ENCODE measurements at regions not wholly inside any gene's neighbourhood (a gene's known extent, or its start where the extent isn't known, plus 50 kb on each side); places are given as distances from the start of the nearest gene placed in this dataset.
A peak's percentile ranks its signal among the peaks of the same experiment; 100 is the strongest.

DNA sequence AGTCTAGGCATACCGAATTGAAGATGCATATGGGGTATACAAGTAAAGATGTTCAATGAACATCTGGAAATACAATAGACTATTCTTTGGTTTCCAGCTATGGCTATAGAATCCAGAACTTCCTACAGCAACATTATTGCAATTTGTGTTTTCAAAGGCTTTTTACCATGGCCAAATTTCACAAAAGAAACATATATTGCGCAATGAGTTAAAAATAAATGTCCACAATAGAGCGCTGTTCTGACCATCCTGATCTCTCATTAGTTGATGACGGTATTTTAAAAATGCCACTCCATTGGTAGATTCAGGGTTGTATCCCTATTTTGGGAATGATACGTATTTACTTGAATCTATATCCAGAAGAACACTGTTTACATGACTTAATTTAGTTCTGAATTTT lies 139.2 kb downstream of the LINC00632 start:
- DNase-seq: no peak

DNA sequence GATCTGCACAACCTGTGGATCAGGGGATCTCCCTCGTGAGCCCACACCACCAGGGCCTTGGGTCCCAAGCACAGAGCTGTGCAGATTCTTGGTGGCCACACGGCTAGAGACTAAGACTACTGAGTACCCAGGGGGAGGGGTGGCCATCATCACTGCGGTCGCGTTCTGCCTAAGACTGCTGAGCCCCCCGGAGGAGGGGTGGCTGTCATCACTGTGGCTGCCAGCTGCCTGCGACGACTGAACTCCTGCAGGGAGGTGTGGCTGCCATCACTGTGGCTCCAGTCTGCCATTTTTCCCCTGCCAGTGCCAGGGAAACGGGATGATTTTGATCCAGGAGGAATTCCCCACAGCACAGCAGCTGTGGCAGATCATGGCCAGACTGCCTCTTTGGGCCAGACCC lies 141.7 kb upstream of the SPANXB1 start:
- no peak for DNase-seq

DNA sequence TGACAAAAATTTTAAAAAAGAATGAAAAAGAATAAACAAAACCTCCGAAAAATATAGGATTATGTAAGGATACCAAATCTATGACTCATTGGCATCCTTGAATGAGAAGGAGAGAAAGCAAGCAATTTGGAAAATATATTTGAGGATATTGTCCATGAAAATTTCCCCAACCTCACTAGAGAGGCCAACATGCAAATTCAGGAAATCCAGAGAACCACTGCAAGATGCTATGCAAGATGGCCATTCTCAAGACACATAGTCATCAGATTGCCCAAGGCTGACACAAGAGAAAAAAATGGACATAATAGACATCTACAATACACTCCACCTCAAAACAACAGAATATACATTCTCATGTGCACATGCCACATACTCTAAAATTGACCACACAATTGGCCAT lies 135.9 kb upstream of the SPANXB1 start:
- no peak for DNase-seq

DNA sequence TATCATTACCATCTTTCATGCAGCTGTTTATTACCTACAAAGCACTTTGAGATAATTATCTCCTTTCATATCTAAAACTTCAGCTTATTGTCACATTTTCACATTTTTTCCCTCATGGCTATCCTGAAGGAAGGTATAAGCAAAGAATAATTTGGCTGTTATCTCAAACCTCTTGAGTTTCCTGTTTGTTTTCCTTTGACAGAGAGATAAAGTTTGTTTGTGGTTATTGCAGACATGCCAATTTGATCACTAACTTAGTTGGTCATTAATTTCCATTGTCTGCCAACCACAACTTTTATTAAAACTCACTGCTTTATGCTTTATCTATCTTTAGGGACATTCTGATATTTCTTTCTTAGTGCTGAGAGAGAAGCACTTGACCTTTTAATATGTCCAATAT lies 89.8 kb upstream of the SPANXB1 start:
- no peak for DNase-seq

DNA sequence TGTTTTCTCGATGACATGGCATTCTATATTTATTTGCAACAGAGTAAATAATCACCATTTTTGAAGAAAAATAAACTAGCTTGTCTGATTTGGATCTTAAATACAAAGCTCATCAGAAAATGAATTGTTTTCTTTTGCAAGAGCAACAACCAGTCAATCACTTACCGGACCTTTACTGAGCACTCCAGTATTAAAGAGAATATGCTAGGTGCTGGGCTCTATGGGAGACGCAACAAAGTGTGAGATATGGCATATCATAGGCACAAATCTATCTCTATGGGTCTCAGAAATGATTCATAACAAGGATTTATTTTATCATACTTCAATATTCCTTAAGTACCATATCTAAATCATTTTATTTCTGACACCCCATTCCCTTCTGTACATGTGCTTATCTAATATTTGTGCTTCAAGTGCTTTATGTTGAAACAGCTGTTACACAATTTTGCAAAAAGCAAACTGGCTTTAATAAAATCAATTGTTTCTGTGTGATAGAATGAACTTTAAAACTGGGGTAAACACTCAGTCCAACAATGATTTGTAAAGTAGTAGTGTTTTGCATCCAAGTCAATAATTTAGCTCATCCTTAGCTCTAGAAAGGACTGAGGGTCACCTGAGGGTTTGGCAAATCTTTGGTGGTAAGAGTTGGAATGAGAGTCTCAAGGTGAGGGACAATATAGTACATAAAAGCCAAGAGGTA lies 88.4 kb upstream of the SPANXB1 start:
- no peak for DNase-seq

DNA sequence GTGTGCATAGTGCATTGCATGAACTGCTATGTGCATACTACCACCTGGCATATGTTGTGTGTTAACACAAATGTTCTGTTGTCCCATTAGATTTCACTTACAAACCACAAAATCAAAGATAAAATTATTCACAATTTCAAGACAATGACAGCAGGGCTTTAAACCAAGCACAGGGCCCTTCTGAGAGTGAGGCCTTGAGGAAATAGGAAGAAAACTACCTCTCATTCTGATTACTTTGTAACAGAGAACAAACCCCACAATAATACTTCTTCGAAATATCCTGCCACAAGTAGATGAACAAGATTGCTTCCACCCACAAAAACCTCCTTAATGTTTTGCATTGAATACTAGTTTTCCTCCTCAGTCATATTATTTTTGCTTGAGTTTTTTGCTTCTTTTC lies 85.5 kb upstream of the SPANXB1 start:
- no peak for DNase-seq

DNA sequence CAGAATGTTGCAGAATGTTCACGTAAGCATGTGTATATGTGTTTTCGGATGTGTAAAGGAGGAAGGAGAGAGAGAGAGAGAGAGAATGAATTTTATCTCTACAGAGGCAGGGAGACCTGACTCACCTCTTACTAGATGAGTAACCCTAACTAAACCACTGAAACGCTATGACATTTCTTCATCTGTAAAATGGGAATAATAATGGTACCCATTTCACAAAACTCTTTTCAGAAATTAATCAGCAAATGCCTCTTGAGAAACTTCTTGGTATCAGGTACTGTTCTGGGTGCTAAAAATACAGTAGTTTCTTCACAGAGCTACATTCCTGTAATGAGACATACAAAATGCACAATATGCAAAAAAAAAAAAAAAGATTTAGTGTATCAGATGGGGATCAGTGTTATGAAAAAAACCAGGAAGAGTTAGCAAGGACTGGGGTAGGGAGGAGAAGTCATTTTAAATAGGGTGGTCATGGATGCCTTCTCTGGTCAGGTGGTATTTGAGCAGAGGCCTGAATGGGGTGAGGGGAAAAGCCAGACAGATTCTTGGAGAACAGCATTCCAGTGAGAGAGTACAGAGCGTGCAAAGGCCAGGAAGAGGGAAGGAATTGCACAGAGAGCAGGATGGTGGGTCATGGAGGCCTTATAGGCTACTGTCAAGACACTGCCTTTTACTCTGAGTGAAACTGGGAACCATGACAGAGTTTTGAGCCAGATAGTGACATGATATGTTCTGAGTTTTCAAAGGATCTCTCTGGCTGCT lies 84.9 kb upstream of the SPANXB1 start:
- DNase-seq: no peak

DNA sequence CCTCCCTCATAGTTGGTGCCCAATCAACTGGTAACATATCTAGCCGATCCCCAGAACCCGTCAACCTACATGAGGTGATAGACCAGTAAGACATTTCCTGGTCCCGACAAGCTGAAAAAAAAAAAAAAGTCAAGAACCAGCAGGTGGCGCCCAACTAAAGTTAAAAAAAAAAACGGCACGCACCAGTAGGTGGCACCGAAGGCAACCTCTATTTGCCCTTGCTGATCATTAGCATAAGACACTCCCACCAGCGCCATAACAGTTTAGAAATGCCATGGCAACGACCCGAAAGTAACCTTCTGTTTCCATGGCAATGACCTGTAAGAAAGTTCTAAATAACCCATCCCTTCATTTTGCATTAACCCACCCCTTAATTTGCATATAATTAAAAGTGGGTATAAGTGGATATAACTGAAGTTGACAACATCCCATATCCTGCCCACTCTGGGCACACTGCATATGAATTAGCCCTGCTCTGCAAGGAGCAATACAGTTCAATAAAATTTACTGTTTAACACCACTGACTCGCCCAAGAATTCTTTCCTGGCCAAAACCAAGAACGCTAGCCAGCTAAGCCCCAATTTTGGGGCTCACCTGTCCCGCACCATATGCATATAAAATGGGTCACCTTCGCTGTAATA lies 83.9 kb upstream of the SPANXB1 start:
- DNase-seq: peak; percentile 62 to 70

DNA sequence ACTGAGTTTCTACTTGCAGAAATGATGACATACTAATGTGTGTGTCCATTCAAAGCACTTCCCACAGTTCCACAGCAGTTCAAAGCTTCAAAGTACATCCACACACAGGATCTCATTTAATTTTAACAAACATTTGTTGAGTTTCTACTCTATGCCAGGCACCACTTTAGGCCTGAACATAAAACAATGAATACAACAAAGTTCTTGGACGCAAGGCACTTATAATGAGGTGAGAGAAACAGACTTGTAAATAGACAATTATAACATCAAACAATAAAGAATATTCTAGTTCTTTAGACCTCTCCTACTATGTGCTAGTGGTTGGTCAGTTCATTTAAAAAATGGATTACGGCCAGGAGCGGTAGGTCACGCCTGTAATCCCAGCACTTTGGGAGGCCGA lies 82.0 kb upstream of the SPANXB1 start:
- DNase-seq: no peak

DNA sequence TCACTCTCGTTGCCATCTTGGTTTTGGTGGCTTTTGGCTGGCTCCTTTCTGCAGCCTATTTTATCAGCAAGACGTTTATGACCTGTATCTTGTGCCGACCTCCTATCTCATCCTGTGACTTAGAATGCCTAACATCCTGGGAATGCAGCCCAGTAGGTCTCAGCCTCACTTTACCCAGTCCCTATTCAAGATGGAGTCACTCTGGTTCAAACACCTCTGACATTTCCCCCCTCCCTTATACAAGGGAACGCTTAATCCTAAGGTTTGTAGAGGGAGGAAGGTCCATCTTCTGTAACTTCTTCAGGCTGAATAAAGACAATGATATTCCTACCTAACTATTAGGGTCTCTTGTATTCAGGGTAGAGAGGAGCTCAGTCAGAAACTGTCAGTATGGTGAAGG lies 79.3 kb upstream of the SPANXB1 start:
- DNase-seq: no peak

DNA sequence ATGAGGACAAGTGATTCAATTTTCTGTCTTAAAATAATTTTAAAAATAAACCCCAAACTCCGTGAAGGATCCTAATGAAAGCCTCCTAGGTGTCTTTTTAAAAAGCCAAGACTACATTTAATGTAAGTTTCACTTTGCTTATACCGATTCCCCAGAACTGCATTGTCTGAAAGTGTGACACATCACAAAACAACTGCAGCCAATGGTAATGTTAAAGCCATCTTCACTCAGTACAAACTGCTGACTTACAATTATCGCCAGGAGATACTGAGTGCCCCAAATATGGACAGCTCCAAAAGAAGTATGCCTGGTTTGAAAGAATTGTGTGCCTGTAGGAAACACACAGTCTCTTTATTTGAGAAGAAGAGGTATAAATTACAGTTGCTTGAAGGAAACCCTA lies 73.7 kb upstream of the SPANXB1 start:
- no peak for DNase-seq

DNA sequence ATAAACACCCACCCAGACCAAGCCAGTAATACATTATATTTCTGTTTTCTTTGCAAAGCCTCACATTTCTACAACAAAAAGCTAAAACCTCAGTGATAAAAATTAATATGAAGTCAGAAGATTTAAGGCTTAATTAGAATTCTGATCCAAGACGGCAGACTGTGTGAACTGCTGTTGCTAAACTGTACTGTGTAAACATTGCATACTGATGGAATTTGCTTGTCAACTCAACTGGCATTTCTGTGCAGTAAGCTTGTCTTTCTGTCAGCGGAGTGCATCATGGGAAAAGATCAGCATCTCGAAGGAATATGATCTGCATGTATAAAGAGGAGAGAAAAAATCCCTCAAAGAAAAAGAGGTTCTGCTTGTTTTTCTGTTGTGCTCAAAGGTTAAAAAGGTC lies 69.4 kb upstream of the SPANXB1 start:
- DNase-seq: no peak

DNA sequence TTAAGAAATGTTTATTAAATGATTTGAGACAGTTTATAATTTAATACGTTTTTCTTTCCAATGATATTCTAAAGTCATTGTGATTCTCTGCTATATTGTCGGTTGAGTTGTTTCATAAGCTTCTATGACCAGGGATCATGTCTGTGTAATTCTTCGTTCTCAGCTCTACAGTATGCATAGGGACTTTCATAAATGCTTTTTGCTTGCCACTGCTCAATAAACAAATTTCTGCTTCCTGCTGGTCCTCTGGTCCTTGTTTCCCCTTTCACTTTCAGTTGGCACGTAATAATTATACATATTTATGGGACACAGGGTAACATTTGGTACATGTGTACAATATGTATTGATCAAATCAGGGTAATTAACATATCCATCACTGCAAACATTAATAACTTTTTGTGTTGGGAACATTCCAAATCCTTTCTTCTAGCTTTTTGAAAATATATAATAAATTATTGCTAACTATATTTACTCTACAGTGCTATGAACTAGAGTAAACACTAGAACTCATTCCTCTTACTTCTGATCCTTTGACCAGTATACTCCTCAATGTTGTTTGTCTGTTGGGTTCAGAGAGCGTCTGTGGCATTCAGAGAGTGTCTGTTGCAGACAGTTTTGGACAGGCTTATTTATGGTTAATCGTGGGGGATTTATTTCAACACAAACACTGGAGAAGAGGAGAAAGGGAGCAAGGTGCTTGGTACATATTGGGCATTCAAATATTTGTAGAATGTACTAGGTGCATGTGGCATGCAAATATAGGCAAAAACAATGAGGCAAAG lies 68.3 kb upstream of the SPANXB1 start:
- no peak for DNase-seq

DNA sequence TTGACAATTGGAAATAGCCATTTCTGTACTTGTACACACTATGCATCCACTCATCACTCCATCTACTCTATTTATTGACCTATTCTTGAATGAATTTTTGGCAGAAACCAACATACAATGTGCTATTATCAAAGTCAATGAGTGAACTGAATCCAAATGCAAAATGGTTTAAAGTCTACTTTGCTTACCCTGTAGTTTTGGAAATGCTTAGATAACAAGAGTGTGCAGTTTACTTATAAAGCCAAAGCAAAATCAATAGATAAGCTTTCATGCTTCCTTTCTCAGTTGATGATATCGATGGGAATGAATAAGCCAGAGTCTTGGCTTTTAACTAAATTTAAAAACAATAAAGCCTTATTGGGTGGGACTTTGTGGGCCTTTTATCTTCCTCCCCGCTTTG lies 58.9 kb upstream of the SPANXB1 start:
- no peak for DNase-seq

DNA sequence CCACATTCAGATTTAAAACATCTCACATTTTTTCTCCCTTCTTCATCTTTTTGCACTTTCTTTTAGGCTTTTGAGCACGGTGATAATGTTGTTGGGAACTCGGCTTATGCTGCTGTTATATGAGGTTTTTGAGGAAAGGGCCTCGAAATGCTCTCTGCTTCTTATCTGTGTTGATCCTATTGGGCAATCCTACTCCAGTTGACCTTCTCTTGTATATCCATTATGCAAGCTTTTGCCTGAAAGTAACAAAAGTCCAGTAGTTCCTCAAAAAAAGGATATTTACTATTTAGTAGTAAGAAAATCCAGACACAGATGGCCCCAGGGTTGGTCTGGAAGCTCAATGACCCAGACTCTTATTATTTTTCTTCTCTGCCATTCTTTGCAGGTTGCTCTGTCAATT lies 57.7 kb upstream of the SPANXB1 start:
- DNase-seq: no peak

DNA sequence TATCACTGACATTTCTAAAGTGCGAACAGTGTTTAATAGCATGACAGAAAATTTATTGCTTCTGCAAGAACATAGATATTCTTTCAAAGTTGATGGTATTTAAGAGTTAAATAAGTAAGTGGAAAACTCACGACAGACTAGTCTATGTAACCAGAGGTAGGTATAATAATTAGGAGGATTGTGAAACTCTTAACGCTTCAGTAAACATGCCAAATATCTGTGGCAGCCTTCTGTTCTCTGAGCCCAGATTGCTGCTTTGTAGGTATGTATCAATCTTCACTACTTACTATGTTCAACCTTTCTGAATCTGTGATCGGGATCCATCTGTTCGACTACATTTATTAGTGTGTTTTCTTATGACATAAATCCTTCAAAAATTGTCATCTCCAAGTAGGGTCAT lies 53.6 kb upstream of the SPANXB1 start:
- DNase-seq: no peak

DNA sequence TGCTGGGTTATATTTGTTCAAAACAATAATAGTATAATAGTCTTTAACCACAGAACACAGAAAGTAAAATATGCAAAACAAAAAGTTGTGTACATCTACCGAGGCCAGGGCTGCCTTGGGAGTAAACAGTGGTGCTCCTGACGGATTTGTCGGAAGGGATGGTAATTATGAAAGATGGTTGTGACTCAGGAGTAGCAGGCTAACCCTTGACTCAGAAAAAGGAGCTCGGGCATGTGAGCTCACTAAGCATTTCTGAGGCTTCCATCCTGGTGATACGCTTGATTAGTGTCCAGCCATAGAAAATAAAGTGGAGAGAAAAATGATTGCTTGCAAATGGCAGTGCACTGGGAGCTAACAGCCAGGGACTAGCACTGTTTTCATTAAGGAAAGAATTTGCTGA lies 53.2 kb upstream of the SPANXB1 start:
- DNase-seq: no peak
